C1 segment of cervical spinal cord (tissue), 14 donors: ENCODE measurements at regions not wholly inside any gene's neighbourhood (a gene's known extent, or its start where the extent isn't known, plus 50 kb on each side); places are given as distances from the start of the nearest gene placed in this dataset.
"Not testable (repeated sequence)": the region's sequence is repeated elsewhere in the genome, so short reads cannot be mapped to it uniquely, and the experiment has no call there.

Source experiments
- DNase-seq, 14 donors: peaks; one replicate each; lab custom pipeline; 2025; lab: John Stamatoyannopoulos, UW

- DNase-seq, result no peak
Observed at GRCh38 chr10:7069706-7070105, 341.1 kb downstream of the SFMBT2 start.

GRCh38 chr10:7056216-7056615, 354.6 kb downstream of the SFMBT2 start:
- no peak for DNase-seq

GRCh38 chr10:7054915-7055314, 355.9 kb downstream of the SFMBT2 start:
- no peak for DNase-seq

- no peak for DNase-seq
Observed at GRCh38 chr10:7053195-7053594, 357.6 kb downstream of the SFMBT2 start.

- not testable (repeated sequence) for DNase-seq
Observed at GRCh38 chr10:7050024-7050423, 360.8 kb downstream of the SFMBT2 start.

GRCh38 chr10:7048061-7048460, 362.8 kb downstream of the SFMBT2 start:
- DNase-seq, result no peak

GRCh38 chr10:7046615-7047014, 364.2 kb downstream of the SFMBT2 start:
- DNase-seq, result no peak

GRCh38 chr10:7045891-7046599, 364.8 kb downstream of the SFMBT2 start:
- DNase-seq, result no peak

GRCh38 chr10:7043055-7043653, 367.7 kb downstream of the SFMBT2 start:
- no peak for DNase-seq

GRCh38 chr10:7042419-7043054, 368.3 kb downstream of the SFMBT2 start:
- DNase-seq, result no peak

GRCh38 chr10:7042000-7042399, 368.8 kb downstream of the SFMBT2 start:
- DNase-seq, result no peak

GRCh38 chr10:7040681-7041080, 370.2 kb downstream of the SFMBT2 start:
- DNase-seq, result no peak

GRCh38 chr10:7039859-7040258, 371.0 kb downstream of the SFMBT2 start:
- DNase-seq, result no peak

- DNase-seq, result no peak
Observed at GRCh38 chr10:7038416-7038815, 372.4 kb downstream of the SFMBT2 start.

- DNase-seq, result not testable (repeated sequence)
Observed at GRCh38 chr10:7037434-7037833, 373.4 kb downstream of the SFMBT2 start.

- no peak for DNase-seq
Observed at GRCh38 chr10:7036951-7037350, 373.9 kb downstream of the SFMBT2 start.

- DNase-seq, result no peak
Observed at GRCh38 chr10:7035126-7035761, 375.6 kb downstream of the SFMBT2 start.

GRCh38 chr10:7033031-7033430, 377.8 kb downstream of the SFMBT2 start:
- DNase-seq, result no peak

GRCh38 chr10:7030134-7030855, 380.5 kb downstream of the SFMBT2 start:
- no peak for DNase-seq

- no peak for DNase-seq
Observed at GRCh38 chr10:7029672-7030071, 381.2 kb downstream of the SFMBT2 start.

- no peak for DNase-seq
Observed at GRCh38 chr10:7028809-7029166, 382.0 kb downstream of the SFMBT2 start.
